ENCODE measurements at regions not wholly inside any gene's neighbourhood (a gene's known extent, or its start where the extent isn't known, plus 50 kb on each side); places are given as distances from the start of the nearest gene placed in this dataset.

DNA sequence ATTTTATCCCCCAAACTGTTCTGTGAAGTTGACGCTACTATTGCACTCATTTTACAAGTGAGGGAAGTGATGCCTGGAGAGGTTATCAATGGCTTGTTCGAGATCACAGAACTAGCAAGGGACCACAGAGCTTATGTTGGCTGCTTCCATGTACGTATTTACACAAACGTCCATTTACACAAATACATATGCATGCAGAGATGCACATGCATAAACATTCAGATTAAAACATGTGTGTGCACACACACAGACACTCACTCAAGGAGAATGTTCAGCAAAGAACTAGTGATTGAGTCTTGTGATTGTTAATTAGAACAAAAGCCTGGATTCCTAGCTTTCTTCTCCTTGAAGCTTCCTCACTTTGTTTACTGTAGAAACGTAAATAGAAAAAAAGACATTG is 321.5 kb upstream of the CHD6 start:
- no peak for DNase-seq (ENCODE audit: low read depth)

DNA sequence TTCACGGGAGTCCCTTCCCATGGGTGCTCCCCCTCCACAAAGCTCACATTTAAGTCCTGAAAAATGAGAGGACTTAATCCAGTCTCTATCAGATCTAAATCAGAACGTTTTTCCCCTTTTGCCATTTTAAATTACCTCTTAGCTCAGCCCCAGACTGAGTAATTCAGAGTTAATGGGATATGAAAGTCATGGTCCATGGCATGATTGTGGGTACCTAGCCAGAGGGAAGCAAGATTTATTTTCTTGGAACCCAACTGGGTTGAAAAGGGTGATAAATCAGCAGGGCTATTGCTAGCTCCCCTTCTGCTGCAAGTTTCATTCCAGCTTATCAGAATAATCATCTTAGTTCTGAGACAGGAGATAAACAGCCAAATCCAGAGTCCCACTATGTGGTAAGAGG is 320.2 kb upstream of the CHD6 start:
- no peak for DNase-seq (ENCODE audit: low read depth)

DNA sequence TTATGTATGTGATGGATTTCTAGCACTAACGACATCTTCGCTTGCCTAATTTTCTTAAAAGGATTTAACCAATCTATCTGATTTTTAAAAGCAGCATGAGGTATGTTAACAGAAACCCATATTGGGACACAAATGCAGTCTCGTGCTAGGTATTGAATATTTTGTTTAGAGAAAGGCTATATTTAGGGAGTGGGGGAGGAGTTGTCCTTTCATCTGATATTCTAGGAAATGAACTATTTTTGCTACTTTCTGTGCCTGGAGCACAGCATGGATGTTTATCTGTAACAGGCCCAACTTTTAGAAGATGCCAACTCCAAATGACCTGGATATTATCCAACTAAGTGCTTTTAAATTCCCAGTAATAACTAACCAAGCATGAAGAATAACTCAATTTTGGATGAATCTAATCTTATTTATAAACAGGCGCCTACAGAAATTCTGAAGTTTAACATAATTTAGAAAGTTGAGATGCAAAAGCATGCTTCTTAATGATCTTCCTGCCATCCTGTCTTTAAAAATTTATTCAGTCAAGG is 317.1 kb upstream of the CHD6 start:
- DNase-seq (ENCODE audit: low read depth) = no peak

DNA sequence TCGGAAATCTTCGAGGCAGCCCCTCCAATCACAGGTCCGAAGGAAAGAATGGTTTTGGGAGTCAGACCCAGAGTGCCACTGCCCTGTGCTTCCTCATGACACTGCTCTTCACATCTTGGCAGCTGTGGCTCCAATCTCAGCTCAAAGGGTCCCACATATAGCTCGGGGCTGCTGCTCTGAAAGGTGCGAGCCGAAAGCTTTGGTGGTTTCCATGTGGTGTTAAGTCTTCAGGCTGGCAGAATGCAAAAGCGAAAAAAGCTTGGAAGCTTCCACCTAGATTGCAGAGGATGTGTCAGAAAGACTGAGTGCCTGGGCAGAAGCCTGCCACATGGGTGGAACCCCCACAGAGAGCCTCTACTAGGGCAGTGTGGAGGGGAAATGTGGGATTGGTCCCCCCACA is 314.3 kb upstream of the CHD6 start:
- no peak for DNase-seq (ENCODE audit: low read depth)

DNA sequence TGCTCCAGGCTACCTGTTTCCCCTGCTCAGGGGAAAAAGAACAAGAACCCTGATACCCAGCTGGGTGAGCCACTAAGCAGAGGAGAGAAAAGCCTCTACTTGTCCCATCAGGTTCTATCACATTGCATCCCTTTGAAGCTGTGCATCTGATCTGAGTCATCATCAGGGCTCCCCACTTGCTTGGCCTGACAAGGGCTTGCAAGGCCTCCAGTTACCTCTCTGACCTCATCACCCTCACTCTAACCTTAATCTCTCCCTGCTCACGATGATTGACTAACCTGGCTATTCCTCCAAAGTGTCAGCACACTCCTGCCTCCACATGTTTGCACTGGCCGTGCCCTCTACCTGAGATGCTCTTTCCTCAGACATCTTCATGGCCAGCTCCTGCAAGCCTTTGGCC is 309.5 kb upstream of the CHD6 start:
- DNase-seq (ENCODE audit: low read depth) = no peak

DNA sequence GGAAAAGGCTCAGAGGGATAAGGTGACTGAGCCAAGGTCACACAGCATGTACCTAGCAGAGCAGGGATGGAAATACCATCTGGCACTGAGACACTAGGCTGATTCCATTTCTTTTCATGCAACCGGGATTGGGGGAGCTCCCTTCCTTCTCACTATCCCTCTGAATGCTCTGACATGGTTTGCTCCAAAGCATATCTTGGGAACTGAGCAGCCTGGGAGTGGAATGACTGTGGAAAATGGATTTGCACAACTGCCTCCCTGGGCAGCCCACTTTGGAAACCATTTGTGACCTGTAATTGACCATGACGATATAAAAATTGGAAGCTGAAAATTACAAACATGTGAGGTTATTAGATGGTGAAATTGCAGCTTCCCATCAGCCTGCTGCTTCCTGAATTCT is 309.0 kb upstream of the CHD6 start:
- DNase-seq (ENCODE audit: low read depth) = no peak

DNA sequence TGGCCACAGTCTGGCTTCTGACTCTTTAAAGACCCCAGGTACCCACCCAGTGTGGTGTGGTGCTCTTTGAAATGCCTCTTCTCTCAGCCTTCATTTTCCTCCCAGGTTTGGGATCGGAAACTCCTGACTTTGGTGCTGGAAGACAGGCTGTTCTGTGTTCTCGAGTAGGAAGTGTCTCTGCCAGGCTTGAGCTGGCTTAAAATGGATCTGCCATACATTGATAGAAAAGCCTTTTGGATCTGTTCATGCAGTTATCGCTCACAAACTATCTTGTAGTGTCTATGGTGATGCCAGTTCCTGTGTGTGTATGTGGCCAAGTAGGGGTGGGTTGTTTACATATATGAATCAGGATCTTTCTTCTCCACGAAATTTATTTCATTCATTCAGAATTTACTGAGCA is 307.3 kb upstream of the CHD6 start:
- no peak for DNase-seq (ENCODE audit: low read depth)

DNA sequence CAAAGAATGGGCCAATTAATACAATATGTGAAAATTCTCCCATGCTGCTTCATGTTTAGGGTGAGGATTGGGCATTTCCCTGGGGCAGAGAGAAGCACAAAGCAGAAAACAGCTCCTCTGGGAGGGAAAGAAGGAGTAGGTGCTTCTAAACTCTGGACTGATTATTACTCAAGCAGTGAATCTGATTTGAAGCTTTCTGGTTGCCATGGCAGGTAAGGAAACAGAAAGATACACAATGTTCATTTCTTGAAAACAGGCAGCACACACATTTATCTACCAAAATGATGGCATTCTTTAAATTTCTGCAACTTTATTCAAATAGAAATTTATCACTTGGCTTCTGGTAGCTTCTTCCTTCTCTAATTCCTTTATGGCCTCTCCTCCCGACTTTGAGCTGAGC is 305.4 kb upstream of the CHD6 start:
- no peak for DNase-seq (ENCODE audit: low read depth)

DNA sequence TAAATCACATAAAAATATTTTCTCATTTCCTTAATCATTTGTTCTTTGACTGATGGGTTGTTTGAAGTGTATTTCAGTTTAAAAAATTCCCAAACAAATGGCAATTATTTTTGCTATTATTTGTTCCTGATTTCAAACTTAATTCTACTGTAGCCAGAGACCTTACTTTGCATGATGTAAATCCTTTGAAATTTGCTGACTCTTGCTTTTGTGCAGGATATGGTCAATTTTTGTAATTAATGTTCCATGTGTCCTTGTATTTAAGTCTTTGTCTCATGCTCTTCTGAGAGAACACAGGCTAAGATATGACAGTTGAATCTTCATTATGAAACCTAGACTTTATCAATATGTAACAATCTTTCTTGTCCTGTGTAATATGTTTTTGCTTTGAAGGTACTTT is 295.0 kb upstream of the CHD6 start:
- DNase-seq (ENCODE audit: low read depth) = no peak

DNA sequence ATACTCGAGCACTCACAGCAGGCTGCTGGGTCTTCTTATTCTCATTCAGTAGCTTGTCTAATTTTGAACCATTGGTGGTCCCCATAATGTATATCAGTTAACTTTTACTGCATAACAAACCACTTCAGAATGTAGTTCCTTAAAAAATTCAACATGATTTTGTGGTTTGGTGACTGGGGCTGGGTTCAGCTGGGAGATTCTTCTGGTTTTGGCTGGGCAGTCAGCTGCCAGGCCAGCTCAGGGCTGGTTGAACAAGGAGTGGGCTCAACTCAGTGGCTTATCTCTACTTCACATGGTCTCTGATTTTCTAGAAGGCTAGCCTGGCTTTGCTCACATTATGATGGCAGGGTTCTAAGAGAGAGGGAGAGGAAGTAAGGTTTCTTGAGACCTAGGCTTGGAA is 292.4 kb upstream of the CHD6 start:
- no peak for DNase-seq (ENCODE audit: low read depth)

DNA sequence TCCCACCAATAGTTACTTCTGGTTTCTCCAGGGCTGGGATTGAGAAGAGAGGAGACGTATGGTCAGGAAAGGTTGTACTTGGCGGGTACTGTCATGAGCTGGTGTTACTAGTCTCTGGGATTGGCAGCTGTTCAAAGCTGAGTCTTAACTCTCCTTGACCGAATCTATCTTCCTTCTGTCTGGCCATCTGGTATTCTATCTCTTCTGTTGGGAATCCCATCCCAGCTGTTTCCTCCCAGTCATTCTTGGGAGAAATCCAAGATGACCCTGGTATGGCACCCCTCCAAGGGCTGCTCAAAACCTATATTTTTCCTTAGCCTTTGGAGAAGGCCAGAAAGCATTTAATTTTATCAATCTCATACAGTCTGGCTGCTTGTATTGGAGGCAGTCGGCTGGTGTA is 287.0 kb upstream of the CHD6 start:
- no peak for DNase-seq (ENCODE audit: low read depth)

DNA sequence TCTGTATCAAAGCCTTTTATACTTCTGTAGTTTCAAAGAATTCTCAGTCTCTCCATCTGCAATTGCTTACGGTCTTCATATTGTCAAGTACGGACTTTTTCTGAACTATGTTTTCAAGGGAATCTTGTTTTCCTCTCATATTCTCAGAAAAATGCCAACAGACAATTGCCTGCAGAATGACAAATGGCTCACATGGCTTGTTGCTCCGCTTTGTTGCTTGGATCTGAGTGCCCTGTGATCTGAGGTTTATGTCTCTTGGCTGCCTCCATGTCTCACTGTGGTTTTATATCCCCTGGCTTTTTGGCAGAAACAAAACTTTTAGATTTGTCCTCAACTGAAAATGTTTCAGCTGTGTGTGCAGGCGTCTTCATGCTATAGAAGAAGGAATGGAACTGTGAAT is 285.4 kb upstream of the CHD6 start:
- DNase-seq (ENCODE audit: low read depth) = no peak

DNA sequence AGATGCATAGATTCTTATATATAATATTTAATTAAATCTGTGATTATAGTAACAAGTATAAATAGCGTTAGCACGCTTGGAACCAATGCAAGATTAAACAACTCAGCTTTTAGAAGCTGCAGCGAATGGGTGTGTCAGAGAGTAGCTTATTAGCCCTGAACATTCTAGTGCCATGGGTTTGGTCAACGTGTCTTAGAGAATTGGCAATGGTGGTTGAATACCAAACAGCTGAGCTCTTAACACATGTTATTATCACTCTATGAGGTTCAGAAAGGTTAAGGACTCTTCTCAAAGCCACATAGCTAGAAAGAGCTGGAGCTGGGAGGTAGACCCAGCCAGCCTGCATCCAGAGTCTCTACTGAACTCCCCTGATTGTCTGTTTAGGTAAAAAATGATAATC is 284.2 kb upstream of the CHD6 start:
- no peak for DNase-seq (ENCODE audit: low read depth)

DNA sequence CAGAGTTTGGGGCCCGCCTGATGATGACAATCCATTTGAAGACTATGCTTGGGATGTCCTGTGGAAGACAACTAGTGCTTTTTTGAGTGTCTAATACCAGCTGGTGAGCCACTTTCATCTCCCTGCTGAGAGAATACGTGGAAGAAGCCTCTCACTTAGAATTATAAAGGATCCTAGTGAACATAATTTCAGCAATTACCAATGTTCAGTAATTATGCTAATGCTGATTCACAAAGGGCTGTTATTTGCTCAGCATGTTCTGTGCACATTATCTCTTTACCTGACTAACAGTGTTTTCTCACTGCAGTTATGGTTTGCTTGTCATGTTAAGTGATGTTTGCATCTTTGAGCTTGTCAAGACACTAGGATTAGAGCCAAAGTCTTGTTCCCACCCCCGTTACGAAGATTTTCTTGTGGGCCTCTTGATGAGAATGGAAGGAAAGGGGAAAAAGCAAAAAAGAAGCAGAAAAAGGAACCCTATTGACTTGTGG is 282.1 kb upstream of the CHD6 start:
- DNase-seq (ENCODE audit: low read depth) = no peak

DNA sequence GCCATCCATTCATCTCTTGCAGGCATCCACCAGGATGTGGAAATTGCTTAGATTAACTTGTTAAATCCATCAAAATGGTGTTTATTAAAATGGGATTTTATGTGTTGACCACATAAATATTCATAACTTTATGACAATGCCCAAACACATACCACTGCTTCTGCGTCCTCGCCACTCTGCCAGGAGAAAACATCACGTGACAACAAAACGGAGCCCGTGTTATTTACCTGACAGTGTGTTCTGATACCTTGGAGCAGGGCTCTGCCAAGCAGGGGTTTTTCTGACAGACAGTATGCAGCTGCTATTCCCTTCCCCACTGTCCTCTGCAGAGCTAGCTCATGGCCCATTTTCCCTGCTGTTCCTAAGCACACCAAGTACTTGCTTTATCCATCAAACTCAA is 279.5 kb upstream of the CHD6 start:
- no peak for DNase-seq (ENCODE audit: low read depth)

DNA sequence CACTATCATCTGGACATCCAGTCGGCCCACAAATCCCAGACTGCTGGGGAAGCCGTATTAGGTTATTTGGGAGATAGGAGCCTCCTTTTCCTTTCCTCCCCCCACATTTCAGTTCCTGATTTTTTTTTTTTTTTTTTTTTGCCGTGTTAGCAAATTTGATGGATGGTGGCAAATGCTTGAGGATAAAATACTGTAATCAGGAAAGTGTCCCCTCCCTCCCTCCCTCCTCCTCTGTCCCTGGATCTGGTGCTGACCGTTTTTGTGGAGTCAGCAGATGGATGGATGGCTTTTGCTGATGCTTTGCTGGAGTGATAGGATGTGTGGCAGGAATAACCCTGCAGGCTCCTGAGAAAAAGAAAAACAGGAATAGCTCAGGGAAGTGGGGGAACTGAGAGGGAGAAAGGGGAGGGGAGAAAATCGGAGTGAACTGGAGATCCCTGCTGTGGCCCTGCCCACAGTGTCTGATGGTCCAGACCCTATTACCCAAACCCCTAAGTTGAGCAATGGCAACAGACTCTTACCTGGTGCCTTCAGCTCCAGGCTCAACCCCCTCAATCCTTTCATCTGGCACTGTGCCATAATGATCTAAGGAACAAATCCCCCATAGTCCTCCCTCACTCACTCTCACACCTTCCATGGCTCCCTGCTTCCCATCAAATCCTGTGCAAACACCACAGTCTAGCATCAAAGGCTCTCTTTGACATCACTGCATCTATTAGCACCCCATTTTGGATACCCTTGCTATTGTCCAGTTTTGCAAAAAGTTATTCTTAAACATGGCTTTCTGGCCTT is 277.3 kb upstream of the CHD6 start:
- DNase-seq (ENCODE audit: low read depth) = no peak

DNA sequence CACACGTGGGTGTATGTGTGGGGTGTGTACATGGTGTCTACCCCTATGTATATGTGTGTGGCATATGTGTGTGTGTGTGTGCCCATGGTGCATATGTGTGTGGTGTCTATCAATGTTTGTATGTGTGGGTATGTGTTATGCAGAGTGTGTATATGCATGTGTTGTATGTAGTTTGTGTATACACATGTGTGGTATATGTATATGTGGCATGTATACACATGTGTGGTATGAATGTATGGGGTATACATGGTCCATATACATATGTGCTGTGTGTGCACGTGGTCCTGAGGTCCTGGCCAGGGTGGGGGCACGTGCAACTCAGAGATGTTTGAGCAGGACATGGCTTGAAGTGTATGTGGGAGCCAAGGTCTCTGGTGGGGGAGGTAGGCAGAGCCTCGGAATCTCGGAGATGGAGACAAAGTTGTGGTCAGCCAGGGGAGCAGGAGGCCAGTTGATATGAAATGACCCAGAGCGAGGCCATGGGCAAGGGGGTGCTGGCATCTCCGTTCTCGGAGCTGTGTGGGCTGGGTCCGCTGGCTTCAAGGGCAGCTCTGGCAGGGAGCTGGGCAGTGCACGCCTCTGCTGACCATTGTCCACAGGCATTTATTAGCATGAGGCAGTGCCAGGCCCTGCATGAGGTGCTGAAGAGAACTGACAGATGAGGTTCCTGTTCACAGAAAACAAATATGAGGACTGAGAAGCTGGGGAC is 276.2 kb upstream of the CHD6 start:
- DNase-seq (ENCODE audit: low read depth) = no peak

DNA sequence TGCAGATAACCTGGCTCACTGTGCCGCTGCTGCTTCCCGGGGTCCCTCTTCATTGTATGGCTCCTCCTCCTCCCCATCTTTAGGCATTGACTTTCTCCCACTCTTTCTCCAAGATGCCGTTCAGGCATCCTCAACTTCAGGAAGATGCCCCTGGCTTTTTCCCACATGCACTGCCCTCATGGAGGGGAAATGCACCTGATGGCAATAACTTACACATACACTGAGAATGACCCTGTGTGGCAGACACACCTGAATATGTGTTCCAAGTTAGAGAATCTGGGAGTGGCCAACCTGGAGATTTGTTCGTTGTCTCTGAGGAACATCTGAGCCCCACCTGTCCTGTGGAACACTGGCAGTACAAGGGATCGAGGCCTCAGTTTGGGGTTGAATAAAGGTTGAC is 273.9 kb upstream of the CHD6 start:
- DNase-seq (ENCODE audit: low read depth) = no peak

DNA sequence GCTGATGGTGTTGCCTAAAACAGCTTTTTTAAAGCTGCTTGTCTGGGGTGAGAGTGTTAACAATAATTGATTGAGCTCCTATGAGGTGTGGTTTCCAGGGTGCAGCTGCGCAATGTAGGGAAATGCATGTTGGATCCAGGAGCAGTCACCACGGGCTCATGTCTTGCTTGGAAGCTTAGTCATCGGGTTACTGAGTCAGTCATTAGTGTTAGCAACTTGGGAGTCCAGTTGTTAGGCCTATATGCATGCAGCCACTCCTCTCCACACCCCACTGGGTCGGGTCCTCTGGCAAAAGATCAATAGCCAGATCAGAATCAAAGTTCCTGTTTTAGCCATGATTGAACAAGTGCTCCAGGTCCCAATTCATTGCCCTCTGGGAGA is 271.7 kb upstream of the CHD6 start:
- no peak for DNase-seq (ENCODE audit: low read depth)

DNA sequence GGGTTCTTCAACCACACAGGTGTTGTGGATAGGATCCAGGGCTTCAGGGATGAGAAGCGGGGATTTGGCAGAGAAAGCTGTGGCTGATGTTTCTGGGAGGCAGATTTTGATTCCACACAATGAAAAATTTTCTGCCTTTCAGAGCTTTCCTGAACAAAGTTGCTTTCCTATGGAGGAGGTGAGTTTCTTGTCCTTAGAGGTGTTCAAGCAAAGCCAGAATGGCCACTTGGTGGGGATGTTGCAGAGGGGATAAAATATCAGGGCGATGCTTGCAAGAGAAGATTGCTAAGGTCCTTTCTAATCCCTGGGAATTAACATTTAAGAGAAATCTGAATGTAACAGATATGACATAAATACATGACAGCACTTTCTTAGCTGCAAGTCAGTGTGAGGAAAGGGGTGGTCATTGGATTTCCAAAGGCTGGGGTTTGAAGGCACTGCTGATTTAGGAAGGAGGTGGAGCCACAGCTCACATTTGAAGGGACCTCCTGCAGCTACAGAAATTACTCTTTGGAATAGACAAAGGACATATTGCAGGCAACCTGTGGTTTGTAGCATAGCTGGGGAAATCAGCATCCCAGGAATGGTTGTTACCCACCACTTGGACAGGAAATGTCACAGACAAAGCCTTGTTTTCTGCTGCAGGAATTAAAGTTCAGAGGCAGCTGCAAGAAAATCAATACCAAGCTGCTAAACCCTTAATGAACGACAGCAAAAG is 271.1 kb upstream of the CHD6 start:
- DNase-seq (ENCODE audit: low read depth) = no peak

DNA sequence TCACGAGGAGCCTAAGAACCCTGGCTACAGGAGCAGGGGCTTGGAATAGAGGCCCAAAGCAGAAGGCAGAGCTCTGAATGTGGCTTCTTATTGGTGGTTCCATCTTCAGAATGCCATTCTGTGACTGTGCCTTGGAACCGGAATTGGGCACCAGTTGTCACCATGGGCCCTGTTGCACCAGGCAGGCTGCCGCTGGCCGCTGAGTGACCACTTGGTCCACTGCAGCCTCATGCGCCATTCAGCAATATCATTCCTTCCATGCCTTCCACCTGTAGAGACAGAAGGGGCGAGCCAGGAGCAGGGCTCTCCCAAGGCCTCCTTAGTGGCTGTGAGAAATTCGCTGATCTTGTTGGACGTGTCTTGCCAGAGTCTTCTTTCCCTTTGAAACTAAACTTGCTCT is 270.3 kb upstream of the CHD6 start:
- no peak for DNase-seq (ENCODE audit: low read depth)

DNA sequence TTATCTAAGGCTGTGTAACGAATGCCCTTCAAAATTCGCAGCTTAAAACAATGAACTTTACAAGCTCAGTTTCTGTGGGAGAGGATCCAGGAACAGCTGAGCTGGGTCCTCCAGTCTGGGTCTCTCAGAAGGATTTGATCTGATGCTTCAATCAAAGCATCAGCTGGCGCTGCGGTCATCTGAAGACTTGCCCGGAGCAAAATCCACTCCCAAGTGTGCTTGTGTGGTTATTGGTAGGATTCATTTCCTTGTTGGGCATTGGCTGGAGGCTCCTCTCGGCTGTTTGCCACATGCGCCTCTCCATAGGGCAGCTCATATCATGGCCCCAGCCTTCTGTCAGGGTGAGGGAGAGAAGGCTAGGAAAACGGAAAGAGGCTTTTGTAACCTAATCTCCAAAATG is 269.3 kb upstream of the CHD6 start:
- no peak for DNase-seq (ENCODE audit: low read depth)

DNA sequence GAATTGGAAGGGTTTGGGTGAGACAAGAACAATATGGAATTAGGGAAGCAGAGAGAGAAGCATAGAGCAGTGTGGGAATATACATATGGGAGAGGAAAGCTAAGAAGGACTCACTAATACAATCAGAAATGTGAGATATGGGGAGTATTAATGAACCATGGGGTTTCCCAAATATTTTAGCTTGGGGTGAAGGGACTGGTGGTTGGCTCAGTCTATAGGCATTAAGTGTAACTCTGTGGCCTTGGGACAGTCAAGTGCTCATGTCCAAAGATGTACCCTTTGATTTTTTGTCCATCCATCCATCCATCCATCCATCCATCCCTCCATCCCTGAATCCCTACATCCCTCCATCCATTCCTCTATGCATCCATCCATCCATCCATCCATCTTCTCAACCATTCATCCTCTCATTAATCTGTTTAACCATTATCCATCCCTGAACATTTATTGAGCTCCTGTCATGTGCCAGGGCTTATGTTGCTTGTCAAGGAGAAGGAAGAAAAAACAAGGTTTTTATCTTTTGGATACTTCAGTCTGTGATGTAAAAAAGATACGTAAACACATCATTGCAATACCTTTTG is 263.4 kb upstream of the CHD6 start:
- DNase-seq (ENCODE audit: low read depth) = no peak
